H1 (cell line): ENCODE measurements at regions not wholly inside any gene's neighbourhood (a gene's known extent, or its start where the extent isn't known, plus 50 kb on each side); places are given as distances from the start of the nearest gene placed in this dataset.

Experiments
- CTCF ChIA-PET: fragments of 300-600 bp; sonication (Branson Sonifier 250); formaldehyde crosslinking; loops from one replicate; lab custom pipeline; 2021; ENCODE audit not compliant: partially characterized antibody; lab: Charles Lee
- POLR2A ChIA-PET: fragments of 300-600 bp; sonication (Branson Sonifier 250); formaldehyde crosslinking; loops from one replicate; lab custom pipeline; 2021; ENCODE audit warnings: inconsistent platforms; ENCODE audit not compliant: partially characterized antibody; lab: Charles Lee
- DNase-seq, 2 experiments: peaks; one replicate each; pipeline versions ENCODE4 v3.0.0 to v3.0.0-alpha.2; 2010 to 2022; ENCODE audit warnings: low spot score in 2 of 2, low read depth in 1 of 2, mixed read lengths in 1 of 2
- FAIRE-seq: peaks from 2 replicates; lab custom pipeline; 2011; peaks lifted over from hg19 to GRCh38; lab: Jason Lieb, UNC
- H2AFZ ChIP-seq: 2 replicates; pipeline ENCODE4 v1.8.1; 2012; ENCODE audit warnings: low read length, inconsistent platforms
- H2AK5ac ChIP-seq: 2 replicates; pipeline ENCODE4 v1.6.1; 2013; ENCODE audit warnings: low read depth, low read length
- H2BK120ac ChIP-seq: replicated peaks from 2 replicates; pipeline ENCODE3; 2013; ENCODE audit warnings: low read depth, low read length, inconsistent platforms
- H2BK12ac ChIP-seq: 2 replicates; pipeline ENCODE4 v1.6.1; 2013; ENCODE audit warnings: low read depth, low read length
- H2BK15ac ChIP-seq: 2 replicates; pipeline ENCODE4 v1.6.1; 2013; ENCODE audit warnings: low read length
- H2BK20ac ChIP-seq: 2 replicates; pipeline ENCODE4 v1.6.1; 2013; ENCODE audit warnings: low read length
- H2BK5ac ChIP-seq: 2 replicates; pipeline ENCODE4 v1.6.1; 2013; ENCODE audit warnings: low read depth, low read length
- H3K14ac ChIP-seq: 2 replicates; pipeline ENCODE4 v1.6.1; 2013; ENCODE audit warnings: inconsistent platforms; ENCODE audit not compliant: insufficient read length
- H3K18ac ChIP-seq: 2 replicates; pipeline ENCODE4 v1.6.1; 2013; ENCODE audit warnings: low read length; ENCODE audit errors: extremely low read depth
- H3K23ac ChIP-seq: 2 replicates; pipeline ENCODE4 v1.6.1; 2013; ENCODE audit warnings: inconsistent platforms; ENCODE audit not compliant: insufficient read length
- H3K23me2 ChIP-seq: 2 replicates; pipeline ENCODE4 v1.6.1; 2013; ENCODE audit warnings: low read depth, low read length
- H3K27ac ChIP-seq: 2 replicates; pipeline ENCODE4 v1.6.1; 2011; ENCODE audit warnings: low read depth, low read length, inconsistent platforms
- H3K27me3 ChIP-seq, 4 experiments: replicated peaks in 1 of 4; 1 replicate in 1 of 4; 2 replicates in 3 of 4; pipeline versions ENCODE4 v1.6.1 to v1.8.1; 2011 to 2013; ENCODE audit warnings: low read length in 3 of 4, mild to moderate bottlenecking in 3 of 4, inconsistent platforms in 2 of 4, mixed read lengths in 2 of 4, moderate library complexity in 1 of 4; ENCODE audit not compliant: control insufficient read depth in 3 of 4, insufficient read depth in 3 of 4; ENCODE audit errors: extremely low read depth in 1 of 4
- H3K36me3 ChIP-seq, 4 experiments: 2 replicates each; pipeline versions ENCODE4 v1.6.1 to v1.8.1; 2011 to 2013; ENCODE audit warnings: mild to moderate bottlenecking in 4 of 4, low read length in 3 of 4, moderate library complexity in 2 of 4, control low read depth in 1 of 4, inconsistent platforms in 1 of 4; ENCODE audit not compliant: insufficient read depth in 4 of 4, control insufficient read depth in 2 of 4
- H3K4ac ChIP-seq: replicated peaks from 2 replicates; pipeline ENCODE3; 2013; ENCODE audit warnings: low read length, low read depth, mixed read lengths, inconsistent platforms; ENCODE audit not compliant: insufficient read length
- H3K4me1 ChIP-seq, 4 experiments: replicated peaks in 1 of 4; 1 replicate in 1 of 4; 2 replicates in 3 of 4; pipeline versions ENCODE4 v1.6.1 to v1.8.1; 2011 to 2013; ENCODE audit warnings: low read length in 3 of 4, inconsistent platforms in 2 of 4, mixed read lengths in 1 of 4; ENCODE audit not compliant: insufficient read depth in 4 of 4, control insufficient read depth in 3 of 4
- H3K4me2 ChIP-seq, 2 experiments: 2 replicates each; pipeline versions ENCODE4 v1.6.1 to v1.8.1; 2011 to 2013; ENCODE audit warnings: low read depth in 2 of 2, low read length in 2 of 2, control low read depth in 1 of 2, inconsistent platforms in 1 of 2, mild to moderate bottlenecking in 1 of 2; ENCODE audit not compliant: insufficient read depth in 1 of 2
- H3K4me3 ChIP-seq, 4 experiments: fragments of 200-600, 300-600 bp in 1 of 4; sonication (generic), shearing (Covaris generic), sonication (Bioruptor Twin) in 1 of 4; 2 replicates each; pipeline versions ENCODE4 v1.5.1 to v1.8.1; 2011 to 2016; ENCODE audit warnings: low read length in 4 of 4, low read depth in 3 of 4, control low read depth in 2 of 4, inconsistent platforms in 2 of 4, mild to moderate bottlenecking in 2 of 4, mixed read lengths in 1 of 4, moderate library complexity in 1 of 4; ENCODE audit not compliant: insufficient read depth in 2 of 4; ENCODE audit errors: extremely low read depth in 1 of 4
- H3K56ac ChIP-seq: replicated peaks from 2 replicates; pipeline ENCODE3; 2013; ENCODE audit warnings: low read depth, mild to moderate bottlenecking, mixed read lengths, low read length, inconsistent platforms; ENCODE audit not compliant: insufficient read length
- H3K79me1 ChIP-seq: 2 replicates; pipeline ENCODE4 v1.6.1; 2013; ENCODE audit warnings: low read depth, low read length, control low read depth
- H3K79me2 ChIP-seq, 2 experiments: 2 replicates each; pipeline versions ENCODE4 v1.6.1 to v1.8.1; 2012 to 2013; ENCODE audit warnings: low read length in 2 of 2, mild to moderate bottlenecking in 2 of 2, inconsistent platforms in 1 of 2; ENCODE audit not compliant: insufficient read depth in 2 of 2, control insufficient read depth in 1 of 2
- H3K9ac ChIP-seq, 4 experiments: replicated peaks in 1 of 4; 1 replicate in 1 of 4; 2 replicates in 3 of 4; pipeline versions ENCODE4 v1.6.1 to v1.8.1; 2011 to 2013; ENCODE audit warnings: low read depth in 3 of 4, low read length in 3 of 4, control low read depth in 2 of 4, mild to moderate bottlenecking in 2 of 4, moderate library complexity in 2 of 4, inconsistent platforms in 1 of 4; ENCODE audit errors: extremely low read depth in 1 of 4
- H3K9me3 ChIP-seq, 2 experiments: 2 replicates each; pipeline versions ENCODE4 v1.6.1 to v1.8.1; 2012 to 2013; ENCODE audit warnings: mild to moderate bottlenecking in 2 of 2, moderate library complexity in 2 of 2, control low read depth in 1 of 2, inconsistent platforms in 1 of 2, low read depth in 1 of 2, low read length in 1 of 2, mixed read lengths in 1 of 2; ENCODE audit not compliant: insufficient read depth in 2 of 2
- H4K20me1 ChIP-seq, 2 experiments: replicated peaks in 1 of 2; 2 replicates each; pipeline versions ENCODE3 to v1.8.1; 2011 to 2013; ENCODE audit warnings: inconsistent platforms in 2 of 2, low read length in 2 of 2, mild to moderate bottlenecking in 1 of 2; ENCODE audit not compliant: insufficient read depth in 2 of 2, control insufficient read depth in 1 of 2
- H4K5ac ChIP-seq: 2 replicates; pipeline ENCODE4 v1.6.1; 2013; ENCODE audit warnings: low read length, low read depth, mixed read lengths, inconsistent platforms; ENCODE audit not compliant: insufficient read length
- H4K8ac ChIP-seq: 2 replicates; pipeline ENCODE4 v1.8.0; 2013; ENCODE audit warnings: mild to moderate bottlenecking, moderate library complexity, low read length, inconsistent platforms; ENCODE audit not compliant: insufficient read depth; ENCODE audit errors: extremely low read depth
- H4K91ac ChIP-seq: replicated peaks from 2 replicates; pipeline ENCODE3; 2013; ENCODE audit warnings: low read length, mixed read lengths, inconsistent platforms; ENCODE audit not compliant: insufficient read length
- ASH2L ChIP-seq: fragments of 200-600, 300-600 bp; sonication (generic); IDR thresholded peaks from one replicate; pipeline ENCODE4 v1.7.1; 2017; ENCODE audit warnings: low read length
- EZH2 ChIP-seq: fragments of 200-600 bp; sonication (generic); IDR thresholded peaks from 2 replicates; pipeline ENCODE4 v1.7.1; 2012; ENCODE audit warnings: low read depth, mild to moderate bottlenecking, moderate library complexity, low read length, inconsistent platforms; ENCODE audit not compliant: severe bottlenecking
- HDAC2 ChIP-seq, 2 experiments: fragments of 300-600 bp in 1 of 2; sonication (generic) in 1 of 2; IDR thresholded peaks; 2 replicates each; pipeline ENCODE4 v1.6.1; 2011 to 2012; ENCODE audit warnings: low read depth in 2 of 2, low read length in 2 of 2, mild to moderate bottlenecking in 2 of 2, moderate library complexity in 2 of 2, borderline replicate concordance in 1 of 2, inconsistent platforms in 1 of 2
- KDM1A ChIP-seq: fragments of 200-600, 300-600 bp; sonication (generic); IDR thresholded peaks from 2 replicates; pipeline ENCODE4 v1.7.1; 2016; ENCODE audit warnings: mild to moderate bottlenecking, low read length, borderline replicate concordance
- RBBP5 ChIP-seq: IDR thresholded peaks from 2 replicates; pipeline ENCODE4 v1.7.1; 2012; ENCODE audit warnings: low read depth, mild to moderate bottlenecking, inconsistent platforms, low read length, moderate library complexity, borderline replicate concordance
- WGBS, 2 experiments: shearing (Covaris generic) in 1 of 2; methylation state at CpG; one replicate each; pipeline versions ENCODE4 v1.1.6 to v1.1.7; 2013 to 2015; ENCODE audit warnings: low lambda C conversion rate in 2 of 2, mixed read lengths in 2 of 2, inconsistent platforms in 1 of 2, low coverage in 1 of 2, missing lambda C conversion rate in 1 of 2; ENCODE audit not compliant: insufficient replicate concordance in 2 of 2, insufficient coverage in 1 of 2, insufficient read length in 1 of 2; ENCODE audit errors: extremely low coverage in 1 of 2, missing lambda C conversion rate in 1 of 2; 5-methylcytosine and 5-hydroxymethylcytosine counted together

DNA sequence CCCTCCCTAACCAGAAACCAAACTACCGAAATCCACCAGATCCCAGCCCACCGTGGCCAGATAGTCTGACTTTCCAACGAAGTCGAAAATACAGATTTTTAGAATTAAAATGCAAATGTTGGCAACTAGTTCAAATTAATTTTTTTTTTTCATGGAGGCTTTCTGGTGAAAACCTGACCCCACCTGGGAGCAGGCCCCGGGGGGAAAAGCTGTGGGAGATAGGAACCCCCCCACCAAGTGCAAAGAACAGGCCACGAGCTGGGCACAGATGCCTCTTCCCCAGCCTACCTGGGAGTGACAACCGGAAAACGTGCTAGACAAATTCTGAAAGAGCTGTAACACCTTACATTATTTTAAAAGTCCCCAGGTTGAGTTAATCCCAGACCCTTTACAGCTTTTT, 333.8 kb downstream of the PREX1 start:
- no peak overlapping the region for H4K91ac ChIP-seq
- no peak overlapping the region for H3K4me3 ChIP-seq
- H3K79me2 ChIP-seq: no peaks in the 10 kb centered on the region
- no peak overlapping the region for H2BK20ac ChIP-seq
- no peaks in the 10 kb centered on the region for H3K9me3 ChIP-seq
- no peak overlapping the region for H2BK12ac ChIP-seq
- no peaks in the 10 kb centered on the region for H3K79me1 ChIP-seq
- CTCF ChIA-PET: no interaction called here
- no peak for FAIRE-seq
- H3K14ac ChIP-seq: no peak overlapping the region
- no peak overlapping the region for H3K27ac ChIP-seq
- no peak overlapping the region for H4K5ac ChIP-seq
- H2BK120ac ChIP-seq: no peak overlapping the region
- H2AK5ac ChIP-seq: no peak overlapping the region
- H3K27me3 ChIP-seq: no peaks in the 10 kb centered on the region
- no peak overlapping the region for H3K4ac ChIP-seq
- 76% methylated on average over 8 of the region's 8 CpGs; no CpG with 5 or more reads in 1 of the 2 experiments for WGBS, 2 experiments
- no peak overlapping the region for H4K8ac ChIP-seq
- 0 out of 2 replicates have a peak, but pooled peaks cover 2% of the 10 kb centered on the region for H3K23me2 ChIP-seq
- DNase-seq: peak in 1 of 2 experiments; percentile 11
- H2BK5ac ChIP-seq: no peak overlapping the region
- no peak overlapping the region for H3K9ac ChIP-seq
- no peak overlapping the region for H3K23ac ChIP-seq
- H3K4me2 ChIP-seq: no peak overlapping the region
- no peaks in the 10 kb centered on the region for H3K36me3 ChIP-seq
- no peak overlapping the region for H3K18ac ChIP-seq
- H2AFZ ChIP-seq: no peak overlapping the region
- no peaks in the 10 kb centered on the region for H3K4me1 ChIP-seq
- H4K20me1 ChIP-seq: no peaks in the 10 kb centered on the region
- no peak overlapping the region for H2BK15ac ChIP-seq
- H3K56ac ChIP-seq: no peak overlapping the region
- POLR2A ChIA-PET: no interaction called here
- no peak for TF ChIP-seq EZH2
- TF ChIP-seq RBBP5: no peak
- TF ChIP-seq HDAC2 (IDR thresholded peaks at IDR 0.05; ENCODE audit: borderline replicate concordance in 1 of 2, low read depth in 2 of 2, low read length in 2 of 2): no peak
- TF ChIP-seq KDM1A: no peak
- TF ChIP-seq ASH2L: no peak
